HepG2 (cell line): ENCODE measurements at regions not wholly inside any gene's neighbourhood (a gene's known extent, or its start where the extent isn't known, plus 50 kb on each side); places are given as distances from the start of the nearest gene placed in this dataset.

Experiments used
- DNMT1 ChIP-seq: sonication (generic); formaldehyde crosslinking; IDR thresholded peaks from 2 replicates; pipeline ENCODE4 v1.5.1; 2020; ENCODE audit warnings: mild to moderate bottlenecking, missing genetic modification reagents
- ELF4 ChIP-seq: sonication (generic); formaldehyde crosslinking; IDR thresholded peaks from 2 replicates; pipeline ENCODE4 v1.5.0; 2020; ENCODE audit warnings: missing genetic modification reagents, mild to moderate bottlenecking, moderate library complexity, borderline replicate concordance
- ZNF501 ChIP-seq: sonication (generic); formaldehyde crosslinking; IDR thresholded peaks from 2 replicates; pipeline ENCODE4 v1.5.1; 2020; ENCODE audit warnings: mild to moderate bottlenecking, moderate library complexity, missing genetic modification reagents

DNA sequence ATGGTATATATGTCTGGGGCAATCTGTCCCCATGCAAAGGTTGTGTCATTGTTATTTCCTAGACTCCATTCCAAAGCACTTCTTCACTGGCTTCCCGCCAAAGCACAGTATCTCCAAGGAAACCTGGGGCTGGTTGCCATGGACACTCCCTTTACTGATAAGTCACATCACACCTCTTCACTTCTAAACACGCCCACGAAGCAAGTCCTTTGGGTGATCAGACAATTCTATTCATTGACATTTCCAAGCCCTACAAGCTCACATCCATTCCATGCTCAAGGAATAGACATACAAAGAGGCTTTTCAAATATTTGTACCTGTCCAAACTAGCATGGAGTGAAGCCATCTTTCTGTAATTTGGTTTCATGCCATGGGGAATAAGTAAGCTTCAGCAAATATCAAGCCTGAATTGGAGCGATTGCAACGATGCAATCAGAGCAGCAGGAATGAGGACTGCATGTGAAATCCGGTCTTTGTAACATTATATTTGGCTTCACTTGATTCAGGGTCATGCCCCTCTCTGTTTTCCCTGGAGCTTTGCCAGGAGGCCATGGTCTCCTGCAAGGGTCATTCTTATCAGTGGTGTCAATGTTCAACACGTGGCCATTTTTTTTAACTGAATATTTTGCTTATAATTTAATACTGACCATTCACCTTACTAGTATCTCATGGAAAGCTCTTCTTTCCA is 201.6 kb upstream of the TMC3 start:
- TF ChIP-seq DNMT1 (no peak), ZNF501 (CRISPR knock-in tag) (no peak), ELF4 (CRISPR knock-in tag) (no peak)
